ENCODE measurements at regions not wholly inside any gene's neighbourhood (a gene's known extent, or its start where the extent isn't known, plus 50 kb on each side); places are given as distances from the start of the nearest gene placed in this dataset.

DNA sequence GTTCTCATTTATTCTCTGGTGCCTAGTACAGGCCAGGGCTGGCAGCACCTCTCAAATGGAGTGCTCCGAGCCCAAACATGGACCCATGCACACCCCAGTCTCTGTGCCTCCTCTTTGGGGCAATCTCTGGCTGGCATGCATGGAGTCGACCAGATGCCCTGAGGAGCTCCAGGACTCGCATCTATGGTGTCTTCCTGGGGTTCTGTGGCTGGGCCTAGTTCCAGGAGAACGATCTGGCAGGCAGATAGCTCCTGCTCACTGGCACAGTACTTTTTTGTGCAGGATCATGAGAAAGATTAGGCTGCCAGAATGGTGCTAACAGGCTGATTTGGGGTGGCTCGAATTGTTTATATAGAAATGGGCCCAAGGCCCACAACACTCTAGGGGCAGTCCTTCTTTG, 72.0 kb upstream of the PJA1 start:
- no peak for DNase-seq (ENCODE audit: low read depth)
- H3K4me3 ChIP-seq (ENCODE audit: low read depth, low read length): no peak overlapping the region
- TF ChIP-seq, protein P1, sequence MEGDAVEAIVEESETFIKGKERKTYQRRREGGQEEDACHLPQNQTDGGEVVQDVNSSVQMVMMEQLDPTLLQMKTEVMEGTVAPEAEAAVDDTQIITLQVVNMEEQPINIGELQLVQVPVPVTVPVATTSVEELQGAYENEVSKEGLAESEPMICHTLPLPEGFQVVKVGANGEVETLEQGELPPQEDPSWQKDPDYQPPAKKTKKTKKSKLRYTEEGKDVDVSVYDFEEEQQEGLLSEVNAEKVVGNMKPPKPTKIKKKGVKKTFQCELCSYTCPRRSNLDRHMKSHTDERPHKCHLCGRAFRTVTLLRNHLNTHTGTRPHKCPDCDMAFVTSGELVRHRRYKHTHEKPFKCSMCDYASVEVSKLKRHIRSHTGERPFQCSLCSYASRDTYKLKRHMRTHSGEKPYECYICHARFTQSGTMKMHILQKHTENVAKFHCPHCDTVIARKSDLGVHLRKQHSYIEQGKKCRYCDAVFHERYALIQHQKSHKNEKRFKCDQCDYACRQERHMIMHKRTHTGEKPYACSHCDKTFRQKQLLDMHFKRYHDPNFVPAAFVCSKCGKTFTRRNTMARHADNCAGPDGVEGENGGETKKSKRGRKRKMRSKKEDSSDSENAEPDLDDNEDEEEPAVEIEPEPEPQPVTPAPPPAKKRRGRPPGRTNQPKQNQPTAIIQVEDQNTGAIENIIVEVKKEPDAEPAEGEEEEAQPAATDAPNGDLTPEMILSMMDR (conservative IDR thresholded peaks at IDR 0.05; ENCODE audit: low read depth, low read length): no peak

- no peak for DNase-seq (ENCODE audit: low read depth)
- H3K4me3 ChIP-seq (ENCODE audit: low read depth, low read length): no peak overlapping the region
- TF ChIP-seq, protein P1 (conservative IDR thresholded peaks at IDR 0.05; ENCODE audit: low read depth, low read length): no peak
These were observed 71.4 kb upstream of the PJA1 start for GRCh38 chrX:69236641-69237040.

GRCh38 chrX:69234624-69235023, 69.4 kb upstream of the PJA1 start:
- no peak for DNase-seq (ENCODE audit: low read depth)
- TF ChIP-seq, protein P1 (conservative IDR thresholded peaks at IDR 0.05; ENCODE audit: low read depth, low read length): no peak
- no peak overlapping the region for H3K4me3 ChIP-seq (ENCODE audit: low read depth, low read length)

GRCh38 chrX:69232945-69233344, 67.7 kb upstream of the PJA1 start:
- TF ChIP-seq, protein P1 (conservative IDR thresholded peaks at IDR 0.05; ENCODE audit: low read depth, low read length): no peak
- DNase-seq (ENCODE audit: low read depth): peak; percentile 3
- no peak overlapping the region for H3K4me3 ChIP-seq (ENCODE audit: low read depth, low read length)

DNA sequence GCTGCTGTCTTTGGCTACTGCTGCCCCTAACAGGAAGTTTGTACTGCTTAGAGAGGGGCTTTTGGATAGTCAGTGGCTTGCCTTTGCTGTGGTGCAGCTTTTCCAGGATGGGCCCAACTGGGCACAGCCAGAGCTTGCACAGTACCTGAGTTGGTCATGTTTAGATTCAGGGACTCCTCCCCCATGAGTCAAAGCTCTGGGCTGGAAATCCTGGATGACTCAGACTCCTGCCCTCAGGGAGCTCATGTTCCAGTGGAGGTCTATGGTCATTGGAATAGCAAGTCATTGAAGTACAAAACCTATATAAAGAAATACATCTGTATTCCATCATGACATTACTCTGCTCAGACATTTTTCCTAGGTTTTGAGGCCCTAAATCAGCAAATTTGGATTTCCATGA, 66.7 kb upstream of the PJA1 start:
- H3K4me3 ChIP-seq (ENCODE audit: low read depth, low read length): no peak overlapping the region
- TF ChIP-seq, protein P1 (conservative IDR thresholded peaks at IDR 0.05; ENCODE audit: low read depth, low read length): no peak
- no peak for DNase-seq (ENCODE audit: low read depth)

- H3K4me3 ChIP-seq (ENCODE audit: low read depth, low read length): no peak overlapping the region
- TF ChIP-seq, protein P1 (conservative IDR thresholded peaks at IDR 0.05; ENCODE audit: low read depth, low read length): no peak
- peak; percentile 2 for DNase-seq (ENCODE audit: low read depth)
These were observed 64.2 kb upstream of the PJA1 start for GRCh38 chrX:69229436-69229835.

- DNase-seq (ENCODE audit: low read depth): no peak
- H3K4me3 ChIP-seq (ENCODE audit: low read depth, low read length): no peak overlapping the region
- TF ChIP-seq, protein P1 (conservative IDR thresholded peaks at IDR 0.05; ENCODE audit: low read depth, low read length): no peak
These were observed 63.5 kb upstream of the PJA1 start for GRCh38 chrX:69228732-69229131.
